ENCODE measurements at regions not wholly inside any gene's neighbourhood (a gene's known extent, or its start where the extent isn't known, plus 50 kb on each side); places are given as distances from the start of the nearest gene placed in this dataset.

DNA sequence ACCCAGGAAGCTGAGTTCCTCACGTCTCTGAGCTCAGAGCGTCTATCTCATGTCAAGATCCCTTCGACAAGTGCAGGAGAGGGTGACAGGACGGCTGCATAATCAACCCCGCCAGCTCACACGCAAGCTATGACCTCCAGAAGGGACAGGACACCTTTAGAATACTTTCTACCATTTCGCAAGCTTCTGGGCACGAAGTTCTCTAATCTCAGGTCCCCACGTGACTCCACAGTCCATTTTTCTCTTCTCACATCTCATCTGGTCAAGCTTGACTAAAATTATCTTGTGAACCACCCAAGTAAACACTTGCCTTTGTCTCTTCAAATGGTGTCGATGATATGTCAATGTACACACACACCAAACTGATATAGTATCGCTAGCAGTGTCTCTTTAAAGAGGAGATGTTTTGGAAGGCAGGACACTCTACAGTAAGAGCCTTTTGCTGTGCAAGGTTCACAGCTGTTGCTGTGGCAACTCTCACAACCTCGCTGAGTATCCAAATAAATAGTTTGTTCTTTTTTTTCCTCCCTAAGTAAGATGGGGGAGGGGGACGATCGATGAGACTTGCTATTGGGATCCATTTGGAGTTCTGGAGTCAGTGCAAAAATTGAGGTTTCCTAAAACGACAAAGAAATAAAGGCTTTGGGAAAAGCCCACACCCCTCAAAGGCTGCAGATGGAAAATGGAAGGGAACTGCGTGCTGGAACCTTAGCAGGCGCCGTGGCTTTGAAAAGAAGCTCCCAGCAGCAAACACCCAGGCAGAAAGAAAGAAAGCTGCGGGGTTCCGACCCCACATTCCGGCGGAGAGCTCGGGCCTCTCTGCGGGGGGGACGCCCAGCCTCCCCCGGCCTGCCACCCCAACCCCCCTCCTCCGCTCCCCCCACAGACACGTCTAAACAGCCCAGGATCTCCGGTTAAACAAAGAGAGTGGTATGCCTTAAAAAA lies 215.4 kb upstream of the UBASH3B start:
- H3K4me1 Mint-ChIP-seq (ENCODE audit: low read depth, unreplicated experiment): no peaks in the 10 kb centered on the region
- H3K4me2 ChIP-seq (ENCODE audit: low read length): peak overlapping the region; percentile 85
- no peaks in the 10 kb centered on the region for H3K9me3 Mint-ChIP-seq (ENCODE audit: unreplicated experiment)
- no peak for TF ChIP-seq EZH2 (IDR thresholded peaks at IDR 0.05; ENCODE audit: insufficient read depth, low read length)
- TF ChIP-seq, protein P1, sequence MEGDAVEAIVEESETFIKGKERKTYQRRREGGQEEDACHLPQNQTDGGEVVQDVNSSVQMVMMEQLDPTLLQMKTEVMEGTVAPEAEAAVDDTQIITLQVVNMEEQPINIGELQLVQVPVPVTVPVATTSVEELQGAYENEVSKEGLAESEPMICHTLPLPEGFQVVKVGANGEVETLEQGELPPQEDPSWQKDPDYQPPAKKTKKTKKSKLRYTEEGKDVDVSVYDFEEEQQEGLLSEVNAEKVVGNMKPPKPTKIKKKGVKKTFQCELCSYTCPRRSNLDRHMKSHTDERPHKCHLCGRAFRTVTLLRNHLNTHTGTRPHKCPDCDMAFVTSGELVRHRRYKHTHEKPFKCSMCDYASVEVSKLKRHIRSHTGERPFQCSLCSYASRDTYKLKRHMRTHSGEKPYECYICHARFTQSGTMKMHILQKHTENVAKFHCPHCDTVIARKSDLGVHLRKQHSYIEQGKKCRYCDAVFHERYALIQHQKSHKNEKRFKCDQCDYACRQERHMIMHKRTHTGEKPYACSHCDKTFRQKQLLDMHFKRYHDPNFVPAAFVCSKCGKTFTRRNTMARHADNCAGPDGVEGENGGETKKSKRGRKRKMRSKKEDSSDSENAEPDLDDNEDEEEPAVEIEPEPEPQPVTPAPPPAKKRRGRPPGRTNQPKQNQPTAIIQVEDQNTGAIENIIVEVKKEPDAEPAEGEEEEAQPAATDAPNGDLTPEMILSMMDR (IDR thresholded peaks at IDR 0.05; ENCODE audit: insufficient read depth, low read depth, low read length): no peak
- H3K9ac ChIP-seq (ENCODE audit: low read length): peak overlapping the region; percentile 38
- no peaks in the 10 kb centered on the region for H4K20me1 ChIP-seq (ENCODE audit: insufficient read depth, low read length)
- H2AFZ ChIP-seq (ENCODE audit: low read depth, low read length): peak overlapping the region; percentile 48
- no peaks in the 10 kb centered on the region for H3K36me3 Mint-ChIP-seq (ENCODE audit: low read depth, unreplicated experiment)
- peak overlapping the region; percentile 51 for H3K4me3 ChIP-seq (ENCODE audit: insufficient read depth, low read depth, low read length)
- peak overlapping the region; percentile 82 for H3K4me3 Mint-ChIP-seq (ENCODE audit: unreplicated experiment)
- peaks cover 4% of the 10 kb centered on the region for H3K27me3 Mint-ChIP-seq (ENCODE audit: low read depth, unreplicated experiment)
- H3K36me3 ChIP-seq (ENCODE audit: insufficient read depth, low read length): no peaks in the 10 kb centered on the region
- peaks cover 11% of the 10 kb centered on the region for H3K4me1 ChIP-seq (ENCODE audit: insufficient read depth, low read length)
- H3K27ac Mint-ChIP-seq (ENCODE audit: unreplicated experiment): peak overlapping the region; percentile 83
- peaks cover 29% of the 10 kb centered on the region for H3K27me3 ChIP-seq (ENCODE audit: insufficient read depth, low read length)
- H3K9me3 ChIP-seq (ENCODE audit: insufficient read depth, low read depth, low read length): no peaks in the 10 kb centered on the region
- H3K79me2 ChIP-seq (ENCODE audit: insufficient read depth, low read length): no peaks in the 10 kb centered on the region
- FAIRE-seq: no peak
- DNase-seq (ENCODE audit: low read depth): peak; percentile 31
- H3K27ac ChIP-seq (ENCODE audit: low read depth, low read length): no peak overlapping the region

DNA sequence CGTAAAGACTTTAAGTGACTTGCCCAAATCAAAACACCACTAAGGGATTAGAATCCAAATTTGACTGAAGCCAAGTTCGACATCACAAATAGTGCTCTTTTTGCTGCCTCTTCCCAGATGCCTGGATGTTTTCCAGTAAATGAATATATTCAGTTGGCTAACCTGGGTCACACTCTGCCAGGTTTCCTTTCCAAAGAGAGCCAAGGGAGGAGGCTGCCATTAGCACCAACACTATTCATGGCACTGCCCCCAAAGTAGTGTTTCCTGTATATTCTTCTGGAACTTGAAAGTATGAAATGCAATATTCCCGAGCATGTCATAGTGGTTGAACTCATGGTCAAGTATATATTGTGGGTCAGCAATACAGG lies 219.3 kb upstream of the UBASH3B start:
- no peak overlapping the region for H3K4me3 Mint-ChIP-seq (ENCODE audit: unreplicated experiment)
- no peak overlapping the region for H3K27ac Mint-ChIP-seq (ENCODE audit: unreplicated experiment)
- no peak for FAIRE-seq
- peaks cover 4% of the 10 kb centered on the region for H3K27me3 Mint-ChIP-seq (ENCODE audit: low read depth, unreplicated experiment)
- H3K4me1 ChIP-seq (ENCODE audit: insufficient read depth, low read length): peaks cover 7% of the 10 kb centered on the region
- no peaks in the 10 kb centered on the region for H3K79me2 ChIP-seq (ENCODE audit: insufficient read depth, low read length)
- no peak overlapping the region for H3K4me2 ChIP-seq (ENCODE audit: low read length)
- no peaks in the 10 kb centered on the region for H3K4me1 Mint-ChIP-seq (ENCODE audit: low read depth, unreplicated experiment)
- TF ChIP-seq, protein P1 (IDR thresholded peaks at IDR 0.05; ENCODE audit: insufficient read depth, low read depth, low read length): no peak
- H3K36me3 ChIP-seq (ENCODE audit: insufficient read depth, low read length): no peaks in the 10 kb centered on the region
- no peak overlapping the region for H3K9ac ChIP-seq (ENCODE audit: low read length)
- DNase-seq (ENCODE audit: low read depth): no peak
- H2AFZ ChIP-seq (ENCODE audit: low read depth, low read length): no peak overlapping the region
- H3K27me3 ChIP-seq (ENCODE audit: insufficient read depth, low read length): peaks cover 17% of the 10 kb centered on the region
- H4K20me1 ChIP-seq (ENCODE audit: insufficient read depth, low read length): no peaks in the 10 kb centered on the region
- no peaks in the 10 kb centered on the region for H3K9me3 Mint-ChIP-seq (ENCODE audit: unreplicated experiment)
- no peaks in the 10 kb centered on the region for H3K36me3 Mint-ChIP-seq (ENCODE audit: low read depth, unreplicated experiment)
- H3K27ac ChIP-seq (ENCODE audit: low read depth, low read length): no peak overlapping the region
- H3K4me3 ChIP-seq (ENCODE audit: insufficient read depth, low read depth, low read length): no peak overlapping the region
- H3K9me3 ChIP-seq (ENCODE audit: insufficient read depth, low read depth, low read length): no peaks in the 10 kb centered on the region

All from astrocyte (in vitro differentiated cells and primary cell).